RWPE2 (cell line): ENCODE measurements at regions not wholly inside any gene's neighbourhood (a gene's known extent, or its start where the extent isn't known, plus 50 kb on each side); places are given as distances from the start of the nearest gene placed in this dataset.

Experiments
- ATAC-seq: fragments of 200-7000 bp; cut with Tn5 transposase; 3 replicates; pipeline ENCODE4 v1.9.1; 2021; ENCODE audit warnings: low read depth
- DNase-seq: peaks from one replicate; pipeline ENCODE4 v3.0.0-alpha.2; 2020; ENCODE audit warnings: low spot score
- H3K27ac ChIP-seq: fragments of 450-650 bp; 2 replicates; pipeline ENCODE4 v1.5.1; 2017; ENCODE audit warnings: mild to moderate bottlenecking; ENCODE audit not compliant: poor library complexity, severe bottlenecking
- H3K27me3 ChIP-seq: fragments of 250-450 bp; sonication (Bioruptor Pico); 2 replicates; pipeline ENCODE4 v1.5.1; 2021; ENCODE audit warnings: mild to moderate bottlenecking, moderate library complexity; ENCODE audit not compliant: insufficient read depth, poor library complexity, severe bottlenecking
- H3K36me3 ChIP-seq: fragments of 250-450 bp; sonication (Bioruptor Pico); 2 replicates; pipeline ENCODE4 v1.5.1; 2020; ENCODE audit warnings: low read depth, mild to moderate bottlenecking, moderate library complexity
- H3K4me1 ChIP-seq: fragments of 250-450 bp; sonication (Bioruptor Pico); 2 replicates; pipeline ENCODE4 v1.5.1; 2021; ENCODE audit warnings: mild to moderate bottlenecking, moderate library complexity; ENCODE audit not compliant: insufficient read depth, poor library complexity, severe bottlenecking
- H3K4me3 ChIP-seq: fragments of 250-450 bp; sonication (Bioruptor Pico); 2 replicates; pipeline ENCODE4 v1.5.1; 2021; ENCODE audit warnings: mild to moderate bottlenecking, moderate library complexity; ENCODE audit not compliant: severe bottlenecking
- H3K9me3 ChIP-seq: fragments of 250-450 bp; sonication (Bioruptor Pico); 2 replicates; pipeline ENCODE4 v1.5.1; 2021; ENCODE audit warnings: mild to moderate bottlenecking, moderate library complexity; ENCODE audit not compliant: severe bottlenecking
- TF ChIP-seq, protein P1 (sequence below): fragments of 450-650 bp; IDR thresholded peaks from one replicate; pipeline ENCODE4 v1.5.1; 2017; ENCODE audit warnings: mild to moderate bottlenecking, moderate library complexity; ENCODE audit not compliant: poor library complexity, severe bottlenecking

DNA sequence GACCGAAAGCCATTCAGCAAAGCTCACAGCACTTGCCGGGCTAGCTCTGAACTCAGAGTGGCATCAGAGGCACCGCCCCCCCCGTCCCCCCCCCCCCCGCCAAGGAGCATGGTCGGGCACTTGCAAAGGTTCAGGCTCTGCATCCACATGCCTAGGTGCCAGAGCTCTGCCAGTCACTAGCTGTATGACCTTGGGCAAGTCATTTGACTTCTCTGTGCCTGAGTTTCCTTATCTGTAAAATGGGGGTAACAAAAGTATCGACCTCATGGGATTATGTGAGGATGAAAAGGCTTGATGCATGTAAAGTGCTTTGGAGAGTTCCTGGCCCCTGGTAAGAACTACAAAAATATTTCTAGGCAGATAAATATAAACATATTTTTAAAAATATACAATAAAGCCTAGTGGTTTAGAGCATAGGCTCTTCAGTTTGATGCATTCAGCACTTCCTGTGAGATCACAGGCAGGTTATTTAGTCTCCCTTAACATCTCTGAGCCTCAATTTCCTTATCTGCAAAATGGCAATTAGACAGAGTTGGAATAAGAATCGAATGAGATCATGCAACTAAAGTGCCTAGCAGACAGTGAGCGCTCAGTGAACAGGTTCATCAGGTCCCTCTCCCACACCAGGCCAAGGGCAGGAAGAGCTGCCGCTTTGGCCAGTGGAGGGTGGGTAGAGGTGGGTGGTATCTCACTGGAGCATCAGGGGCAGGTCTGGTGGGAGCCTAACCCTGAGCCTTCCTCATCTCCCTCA lies 117.2 kb downstream of the CYLD start:
- no peak overlapping the region for H3K27ac ChIP-seq
- H3K27me3 ChIP-seq = no peaks in the 10 kb centered on the region
- TF ChIP-seq, protein P1, sequence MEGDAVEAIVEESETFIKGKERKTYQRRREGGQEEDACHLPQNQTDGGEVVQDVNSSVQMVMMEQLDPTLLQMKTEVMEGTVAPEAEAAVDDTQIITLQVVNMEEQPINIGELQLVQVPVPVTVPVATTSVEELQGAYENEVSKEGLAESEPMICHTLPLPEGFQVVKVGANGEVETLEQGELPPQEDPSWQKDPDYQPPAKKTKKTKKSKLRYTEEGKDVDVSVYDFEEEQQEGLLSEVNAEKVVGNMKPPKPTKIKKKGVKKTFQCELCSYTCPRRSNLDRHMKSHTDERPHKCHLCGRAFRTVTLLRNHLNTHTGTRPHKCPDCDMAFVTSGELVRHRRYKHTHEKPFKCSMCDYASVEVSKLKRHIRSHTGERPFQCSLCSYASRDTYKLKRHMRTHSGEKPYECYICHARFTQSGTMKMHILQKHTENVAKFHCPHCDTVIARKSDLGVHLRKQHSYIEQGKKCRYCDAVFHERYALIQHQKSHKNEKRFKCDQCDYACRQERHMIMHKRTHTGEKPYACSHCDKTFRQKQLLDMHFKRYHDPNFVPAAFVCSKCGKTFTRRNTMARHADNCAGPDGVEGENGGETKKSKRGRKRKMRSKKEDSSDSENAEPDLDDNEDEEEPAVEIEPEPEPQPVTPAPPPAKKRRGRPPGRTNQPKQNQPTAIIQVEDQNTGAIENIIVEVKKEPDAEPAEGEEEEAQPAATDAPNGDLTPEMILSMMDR = no peak
- H3K4me1 ChIP-seq = peaks cover 10% of the 10 kb centered on the region
- DNase-seq = no peak
- no peaks in the 10 kb centered on the region for H3K36me3 ChIP-seq
- H3K4me3 ChIP-seq = no peak overlapping the region
- H3K9me3 ChIP-seq = no peaks in the 10 kb centered on the region
- no peak for ATAC-seq

DNA sequence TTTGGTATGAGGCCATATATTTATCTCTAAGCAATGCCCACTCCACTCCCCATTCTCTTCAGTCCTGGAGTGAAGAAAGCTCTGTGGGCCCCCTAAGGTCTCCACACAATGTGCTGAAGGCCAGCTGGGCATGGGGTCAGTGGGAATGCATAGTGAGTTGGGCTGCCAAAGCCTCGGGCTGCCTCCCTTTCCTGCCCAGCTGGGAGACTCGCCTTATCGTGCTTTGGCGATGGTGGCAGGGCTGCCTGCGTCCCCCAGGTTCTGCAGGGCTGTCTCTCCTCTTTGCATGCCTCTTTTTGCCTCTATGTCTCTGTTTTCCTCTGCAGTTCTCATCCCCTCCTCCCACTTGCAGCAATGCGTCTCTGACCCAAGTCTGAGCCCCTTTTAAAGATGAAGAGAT lies 116.5 kb downstream of the CYLD start:
- Histone ChIP-seq H3K27ac (no peak overlapping the region), H3K4me1 (peaks cover 10% of the 10 kb centered on the region), H3K9me3 (no peaks in the 10 kb centered on the region), H3K4me3 (no peak overlapping the region), H3K27me3 (no peaks in the 10 kb centered on the region), H3K36me3 (no peaks in the 10 kb centered on the region)
- DNase-seq = no peak
- ATAC-seq = no peak
- TF ChIP-seq, protein P1 = no peak

DNA sequence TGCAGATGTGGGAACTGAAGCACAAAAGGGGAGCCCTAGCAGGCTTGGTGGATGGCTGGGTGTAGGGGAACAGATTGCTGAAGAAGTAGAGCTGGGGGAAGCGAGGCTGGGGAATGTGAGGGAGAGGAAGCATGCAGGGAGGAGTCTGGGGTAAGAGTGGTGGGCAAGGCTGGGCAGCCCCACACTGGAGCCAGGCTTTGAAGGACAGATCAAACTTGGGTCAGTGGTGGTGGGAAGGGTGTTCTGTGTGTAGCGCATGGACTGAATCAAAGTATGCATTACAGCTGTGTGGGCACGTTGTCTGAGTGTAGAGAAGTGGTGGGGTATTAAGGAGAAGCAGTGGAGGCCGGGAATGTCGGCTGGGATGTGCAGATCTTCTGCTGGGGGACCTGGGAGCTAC lies 116.0 kb downstream of the CYLD start:
- Histone ChIP-seq H3K27me3 (no peaks in the 10 kb centered on the region), H3K4me3 (no peak overlapping the region), H3K36me3 (no peaks in the 10 kb centered on the region), H3K9me3 (no peaks in the 10 kb centered on the region), H3K4me1 (peaks cover 10% of the 10 kb centered on the region), H3K27ac (no peak overlapping the region)
- TF ChIP-seq, protein P1 = no peak
- ATAC-seq (no peak), DNase-seq (no peak)

DNA sequence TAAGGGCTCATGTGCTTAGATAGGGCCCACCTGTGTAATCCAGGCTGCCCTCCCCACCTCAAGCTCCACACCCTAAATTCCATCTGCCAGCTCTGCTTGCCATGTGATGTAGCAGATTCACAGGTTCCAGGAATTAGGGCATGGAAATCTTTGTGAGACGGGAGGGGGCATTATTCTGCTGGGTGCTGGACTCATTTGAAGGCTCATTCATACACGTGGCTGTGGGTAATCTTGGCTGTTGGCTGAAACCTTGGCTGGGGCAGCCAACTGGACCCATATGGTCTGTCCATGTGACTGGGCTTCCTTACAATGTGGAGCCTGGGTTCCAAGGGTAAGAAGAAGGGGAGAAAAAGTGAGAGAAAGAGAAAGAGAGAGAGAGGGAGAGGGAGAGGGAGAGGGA lies 115.1 kb downstream of the CYLD start:
- no peaks in the 10 kb centered on the region for H3K9me3 ChIP-seq
- H3K4me1 ChIP-seq = peaks cover 4% of the 10 kb centered on the region
- no peaks in the 10 kb centered on the region for H3K36me3 ChIP-seq
- no peak overlapping the region for H3K4me3 ChIP-seq
- ATAC-seq = no peak
- TF ChIP-seq, protein P1 = no peak
- no peaks in the 10 kb centered on the region for H3K27me3 ChIP-seq
- H3K27ac ChIP-seq = no peak overlapping the region
- no peak for DNase-seq

DNA sequence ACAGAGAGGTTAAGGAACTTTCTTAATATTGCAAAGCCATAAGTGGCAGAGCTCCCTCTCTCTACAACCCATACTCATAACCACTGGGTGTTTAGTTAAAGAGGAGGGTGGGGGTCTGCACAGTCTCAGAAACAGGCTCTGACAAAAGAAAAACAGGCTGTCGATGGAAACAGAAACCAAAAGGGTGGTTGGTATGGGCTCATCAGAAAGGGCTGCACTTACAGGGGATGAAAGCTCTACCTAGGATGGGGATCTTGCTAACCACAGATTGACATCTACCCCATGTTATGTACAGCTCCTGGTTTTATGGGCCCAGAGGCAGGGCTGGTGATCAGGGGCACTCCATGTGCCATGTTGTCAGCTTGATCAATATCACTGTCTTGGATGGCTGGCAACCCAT lies 111.4 kb downstream of the CYLD start:
- Histone ChIP-seq H3K9me3 (no peaks in the 10 kb centered on the region), H3K4me1 (no peaks in the 10 kb centered on the region), H3K27ac (no peak overlapping the region), H3K4me3 (no peak overlapping the region), H3K27me3 (no peaks in the 10 kb centered on the region), H3K36me3 (no peaks in the 10 kb centered on the region)
- TF ChIP-seq, protein P1 = no peak
- DNase-seq (no peak), ATAC-seq (no peak)
